ENCODE measurements at regions not wholly inside any gene's neighbourhood (a gene's known extent, or its start where the extent isn't known, plus 50 kb on each side); places are given as distances from the start of the nearest gene placed in this dataset.

- H3K9ac ChIP-seq (ENCODE audit: insufficient read depth, low read depth, low read length) = no peak overlapping the region
- ChIA-PET POLR2A (no interaction called here), CTCF (ENCODE audit: low intra/inter-chr PET ratio, low total read pairs) (no interaction called here)
- H3K27me3 ChIP-seq (ENCODE audit: control insufficient read depth in 1 of 2, insufficient read depth in 2 of 2, low read length in 2 of 2) = peaks cover 0 to 3% of the 10 kb centered on the region in 2 experiments; a peak in 1 of 5 replicates
- no peaks in the 10 kb centered on the region for H4K20me1 ChIP-seq (ENCODE audit: insufficient read depth, low read length)
- no peak overlapping the region for H2AFZ ChIP-seq (ENCODE audit: low read length)
- no peaks in the 10 kb centered on the region for H3K36me3 ChIP-seq (replicated peaks in 1 of 2; ENCODE audit: control insufficient read depth in 1 of 2, insufficient read depth in 2 of 2, low read length in 2 of 2)
- no peak overlapping the region for H3K4me3 ChIP-seq (replicated peaks in 1 of 3; ENCODE audit: insufficient read depth in 1 of 3, low read depth in 2 of 3, low read length in 3 of 3)
- H3K27ac ChIP-seq (ENCODE audit: extremely low read length, insufficient read depth, low read length) = no peak overlapping the region
- no peaks in the 10 kb centered on the region for H3K9me3 ChIP-seq (ENCODE audit: low read length)
- intact Hi-C loops (cut with micrococcal nuclease; ENCODE audit: unreplicated experiment) (no loop called here), in situ Hi-C loops (cut with HindIII; ENCODE audit: extremely low pct_ligation_motif_present, low pct_unique_long_range_greater_than_20kb) (no loop called here)
- no peak overlapping the region for H3K4me2 ChIP-seq (ENCODE audit: low read depth, low read length)
- DNase-seq (ENCODE audit: low spot score) (no peak), FAIRE-seq (no peak), ATAC-seq (no peak)
- BruUV-seq (replicated peaks) = no TSS peak
- no peaks in the 10 kb centered on the region for H3K4me1 ChIP-seq (ENCODE audit: insufficient read depth, low read length)
- TF ChIP-seq HMGA1 (CRISPR knock-in tag; conservative IDR thresholded peaks at IDR 0.05) (no peak), ZBTB46 (CRISPR knock-in tag; IDR thresholded peaks at IDR 0.05; ENCODE audit: borderline replicate concordance) (no peak), ZNF589 (CRISPR knock-in tag; conservative IDR thresholded peaks at IDR 0.05) (no peak), ZNF674 (CRISPR knock-in tag; IDR thresholded peaks at IDR 0.05; ENCODE audit: low read depth) (no peak), MTA1 (CRISPR knock-in tag; IDR thresholded peaks at IDR 0.05; ENCODE audit: borderline replicate concordance) (no peak)
- no peaks in the 10 kb centered on the region for H3K79me2 ChIP-seq (ENCODE audit: insufficient read depth, low read length)
- WGBS (ENCODE audit: low lambda C conversion rate) = 2% methylated on average over 2 of the region's 2 CpGs
These were observed 138.7 kb upstream of the KL start for GRCh38 chr13:32877491-32877890.

- H3K27ac ChIP-seq (ENCODE audit: extremely low read length, insufficient read depth, low read length) = no peak overlapping the region
- H2AFZ ChIP-seq (ENCODE audit: low read length) = no peak overlapping the region
- H4K20me1 ChIP-seq (ENCODE audit: insufficient read depth, low read length) = no peaks in the 10 kb centered on the region
- H3K36me3 ChIP-seq (replicated peaks in 1 of 2; ENCODE audit: control insufficient read depth in 1 of 2, insufficient read depth in 2 of 2, low read length in 2 of 2) = no peaks in the 10 kb centered on the region
- ATAC-seq (no peak), FAIRE-seq (no peak), DNase-seq (ENCODE audit: low spot score) (no peak)
- CTCF ChIA-PET (ENCODE audit: low intra/inter-chr PET ratio, low total read pairs) = no interaction called here
- intact Hi-C loops (cut with micrococcal nuclease; ENCODE audit: unreplicated experiment) (no loop called here), in situ Hi-C loops (cut with HindIII; ENCODE audit: extremely low pct_ligation_motif_present, low pct_unique_long_range_greater_than_20kb) (no loop called here)
- H3K79me2 ChIP-seq (ENCODE audit: insufficient read depth, low read length) = no peaks in the 10 kb centered on the region
- peaks cover 0 to 3% of the 10 kb centered on the region in 2 experiments; a peak in 1 of 5 replicates for H3K27me3 ChIP-seq (ENCODE audit: control insufficient read depth in 1 of 2, insufficient read depth in 2 of 2, low read length in 2 of 2)
- WGBS (ENCODE audit: low lambda C conversion rate) = 47% methylated on average over 4 of the region's 4 CpGs
- H3K4me2 ChIP-seq (ENCODE audit: low read depth, low read length) = no peak overlapping the region
- no TSS peak for BruUV-seq (replicated peaks)
- H3K4me3 ChIP-seq (replicated peaks in 1 of 3; ENCODE audit: insufficient read depth in 1 of 3, low read depth in 2 of 3, low read length in 3 of 3) = no peak overlapping the region
- POLR2A ChIA-PET = no interaction called here
- H3K9me3 ChIP-seq (ENCODE audit: low read length) = no peaks in the 10 kb centered on the region
- H3K4me1 ChIP-seq (ENCODE audit: insufficient read depth, low read length) = no peaks in the 10 kb centered on the region
- H3K9ac ChIP-seq (ENCODE audit: insufficient read depth, low read depth, low read length) = no peak overlapping the region
- no peak for TF ChIP-seq ZFP36 (IDR thresholded peaks at IDR 0.05; ENCODE audit: borderline replicate concordance, low read depth, low read length, partially characterized antibody)
- TF ChIP-seq REXO4 (CRISPR knock-in tag; IDR thresholded peaks at IDR 0.05; ENCODE audit: borderline replicate concordance) = no peak
- TF ChIP-seq ZKSCAN1 (IDR thresholded peaks at IDR 0.05; ENCODE audit: low read length) = no peak
- TF ChIP-seq HNF1A (IDR thresholded peaks at IDR 0.05; ENCODE audit: low read depth) = no peak
- TF ChIP-seq HNF1A (CRISPR knock-in tag; IDR thresholded peaks at IDR 0.05; ENCODE audit: borderline replicate concordance) = no peak
- no peak for TF ChIP-seq ZNF660 (CRISPR knock-in tag; IDR thresholded peaks at IDR 0.05; ENCODE audit: borderline replicate concordance, low read depth)
- no peak for TF ChIP-seq ZNF343 (CRISPR knock-in tag; IDR thresholded peaks at IDR 0.05)
- no peak for TF ChIP-seq CAMTA2 (CRISPR knock-in tag; IDR thresholded peaks at IDR 0.05; ENCODE audit: borderline replicate concordance)
These were observed 138.1 kb upstream of the KL start for GRCh38 chr13:32878163-32878562.

Measured in HepG2 (cell line).